Gastrocnemius medialis (tissue), 4 donors: ENCODE measurements at regions not wholly inside any gene's neighbourhood (a gene's known extent, or its start where the extent isn't known, plus 50 kb on each side); places are given as distances from the start of the nearest gene placed in this dataset.

ENCODE experiments used
- ATAC-seq, 2 donors: fragments of 150-250 bp; one replicate each; pipeline ENCODE4 v1.9.1; 2016
- DNase-seq, 2 donors: peaks; one replicate each; pipeline ENCODE4 v3.0.0-alpha.2; 2019
- H3K27ac ChIP-seq, 4 donors: fragments of 200-600 bp; sonication (generic); 1 replicate in 1 of 4; 2 replicates in 3 of 4; pipeline ENCODE4 v1.5.1; 2016 to 2018; ENCODE audit warnings: mild to moderate bottlenecking in 2 of 4, moderate library complexity in 1 of 4
- H3K27me3 ChIP-seq, 3 donors: fragments of 200-600 bp; sonication (generic) in 2 of 3; 1 replicate in 1 of 3; 2 replicates in 2 of 3; pipeline versions ENCODE4 v1.5.1 to v1.6.0; 2016 to 2019; ENCODE audit warnings: mild to moderate bottlenecking in 1 of 3, moderate library complexity in 1 of 3
- H3K36me3 ChIP-seq, 2 donors: fragments of 200-600 bp; sonication (generic) in 1 of 2; one replicate each; pipeline ENCODE4 v1.5.1; 2017 to 2018
- H3K4me1 ChIP-seq, 2 donors: fragments of 200-600 bp; sonication (generic) in 1 of 2; one replicate each; pipeline ENCODE4 v1.5.1; 2016 to 2017; ENCODE audit warnings: mild to moderate bottlenecking in 2 of 2
- H3K4me3 ChIP-seq, 4 donors: fragments of 200-600 bp; sonication (generic) in 3 of 4; 1 replicate in 1 of 4; 2 replicates in 3 of 4; pipeline ENCODE4 v1.5.1; 2016 to 2019; ENCODE audit warnings: mild to moderate bottlenecking in 2 of 4
- H3K9me3 ChIP-seq, 3 donors: fragments of 200-600 bp; sonication (generic) in 2 of 3; 1 replicate in 1 of 3; 2 replicates in 2 of 3; pipeline ENCODE4 v1.5.1; 2016 to 2019
- CTCF ChIP-seq, 5 experiments: fragments of 450-650 bp in 3 of 5; fragments of 200-600 bp in 2 of 5; sonication (generic) in 2 of 5; IDR thresholded peaks in 4 of 5; conservative IDR thresholded peaks in 1 of 5; 1 replicate in 4 of 5; 2 replicates in 1 of 5; pipeline ENCODE4 v1.5.1; 2016 to 2019; ENCODE audit warnings: antibody characterized with exemption in 5 of 5, mild to moderate bottlenecking in 3 of 5, moderate library complexity in 3 of 5
- POLR2A ChIP-seq, 2 donors: fragments of 450-650 bp; IDR thresholded peaks; one replicate each; pipeline ENCODE4 v1.6.1; 2017; ENCODE audit warnings: antibody characterized with exemption in 2 of 2, mild to moderate bottlenecking in 2 of 2, moderate library complexity in 2 of 2
- in situ Hi-C, 4 donors: fragments of 200-750 bp; cut with MboI; loops; one replicate each; pipeline versions ENCODE4 v1.15.0 to v1.8.0; 2017; ENCODE audit warnings: low sequenced_read_pairs in 4 of 4
- intact Hi-C: fragments of 100-400 bp; cut with DNase I; formaldehyde crosslinking; loops from one replicate; pipeline ENCODE4 v1.15.1; 2023; ENCODE audit warnings: low total_unique reads

DNA sequence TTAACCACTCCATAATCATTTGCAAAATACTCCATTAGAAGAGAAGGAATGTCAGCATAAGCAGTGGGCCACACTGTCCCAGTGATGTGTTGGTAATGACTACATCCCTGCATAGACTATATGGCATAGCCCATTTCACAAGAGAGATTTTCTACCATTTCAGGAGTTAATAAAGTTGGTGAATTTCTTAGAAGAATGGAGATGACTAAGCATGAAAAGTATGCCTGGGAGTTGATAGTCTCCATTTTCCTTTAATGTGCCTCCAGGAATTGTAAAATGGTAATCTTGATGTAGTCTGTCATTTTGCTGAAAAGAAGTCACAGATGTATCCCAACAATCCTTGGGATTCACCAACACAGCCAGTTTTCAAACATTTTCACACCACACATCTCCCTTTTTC is 608.8 kb upstream of the CHRM3 start:
- H3K4me1 ChIP-seq: no peaks in the 10 kb centered on the region
- H3K4me3 ChIP-seq: no peak overlapping the region
- no peak for TF ChIP-seq CTCF (IDR thresholded peaks at IDR 0.05 in 4 of 5, conservative IDR thresholded peaks at IDR 0.05 in 1 of 5)
- TF ChIP-seq POLR2A (IDR thresholded peaks at IDR 0.05): no peak
- ATAC-seq (no peak), DNase-seq (no peak)
- H3K27me3 ChIP-seq: no peaks in the 10 kb centered on the region
- in situ Hi-C loops: no loop called here
- no peaks in the 10 kb centered on the region for H3K36me3 ChIP-seq
- intact Hi-C loops: no loop called here
- no peak overlapping the region for H3K27ac ChIP-seq
- no peaks in the 10 kb centered on the region for H3K9me3 ChIP-seq

- Histone ChIP-seq H3K27me3 (no peaks in the 10 kb centered on the region), H3K4me1 (no peaks in the 10 kb centered on the region), H3K27ac (no peak overlapping the region), H3K36me3 (no peaks in the 10 kb centered on the region), H3K9me3 (no peaks in the 10 kb centered on the region), H3K4me3 (no peak overlapping the region)
- in situ Hi-C loops: no loop called here
- no peak for DNase-seq
- TF ChIP-seq POLR2A (IDR thresholded peaks at IDR 0.05) (no peak), CTCF (IDR thresholded peaks at IDR 0.05 in 4 of 5, conservative IDR thresholded peaks at IDR 0.05 in 1 of 5) (no peak)
- ATAC-seq: no peak
- intact Hi-C loops: no loop called here
Observed at GRCh38 chr1:238776126-238776525, 610.2 kb upstream of the CHRM3 start.

DNA sequence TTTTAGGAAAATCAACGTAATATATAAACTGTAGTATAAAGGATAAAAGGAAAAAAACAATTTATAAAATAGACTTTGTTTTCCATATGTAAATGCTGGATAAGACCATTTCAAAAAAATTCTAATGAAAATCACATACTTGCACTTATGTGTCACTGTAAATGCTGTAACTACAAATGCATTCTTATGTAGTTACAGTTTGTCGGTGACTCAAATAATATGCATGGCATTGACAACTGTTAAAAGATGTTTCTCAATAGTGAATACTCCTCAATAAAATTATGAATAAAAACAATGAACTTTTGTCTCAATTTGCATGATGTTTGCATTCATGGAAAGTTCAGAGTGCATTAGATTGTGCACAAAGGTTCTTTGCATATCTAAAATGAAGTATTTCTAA is 614.0 kb upstream of the CHRM3 start:
- no peak overlapping the region for H3K4me3 ChIP-seq
- ATAC-seq (no peak), DNase-seq (no peak)
- no peak for TF ChIP-seq CTCF (IDR thresholded peaks at IDR 0.05 in 4 of 5, conservative IDR thresholded peaks at IDR 0.05 in 1 of 5)
- no peak for TF ChIP-seq POLR2A (IDR thresholded peaks at IDR 0.05)
- in situ Hi-C loops (no loop called here), intact Hi-C loops (no loop called here)
- H3K4me1 ChIP-seq: no peaks in the 10 kb centered on the region
- no peaks in the 10 kb centered on the region for H3K9me3 ChIP-seq
- no peak overlapping the region for H3K27ac ChIP-seq
- H3K36me3 ChIP-seq: no peaks in the 10 kb centered on the region
- H3K27me3 ChIP-seq: no peaks in the 10 kb centered on the region

GRCh38 chr1:238767321-238767720 is 619.0 kb upstream of the CHRM3 start:
- Histone ChIP-seq H3K4me3 (no peak overlapping the region), H3K27ac (no peak overlapping the region), H3K9me3 (no peaks in the 10 kb centered on the region), H3K4me1 (no peaks in the 10 kb centered on the region), H3K36me3 (no peaks in the 10 kb centered on the region), H3K27me3 (no peaks in the 10 kb centered on the region)
- DNase-seq (no peak), ATAC-seq (no peak)
- in situ Hi-C loops: no loop called here
- intact Hi-C loops: no loop called here
- TF ChIP-seq CTCF (IDR thresholded peaks at IDR 0.05 in 4 of 5, conservative IDR thresholded peaks at IDR 0.05 in 1 of 5) (no peak), POLR2A (IDR thresholded peaks at IDR 0.05) (no peak)

- H3K27me3 ChIP-seq: no peaks in the 10 kb centered on the region
- no peak for TF ChIP-seq POLR2A (IDR thresholded peaks at IDR 0.05)
- no peak for TF ChIP-seq CTCF (IDR thresholded peaks at IDR 0.05 in 4 of 5, conservative IDR thresholded peaks at IDR 0.05 in 1 of 5)
- H3K4me1 ChIP-seq: no peaks in the 10 kb centered on the region
- H3K36me3 ChIP-seq: no peaks in the 10 kb centered on the region
- in situ Hi-C loops (no loop called here), intact Hi-C loops (no loop called here)
- no peaks in the 10 kb centered on the region for H3K9me3 ChIP-seq
- DNase-seq (no peak), ATAC-seq (no peak)
- no peak overlapping the region for H3K27ac ChIP-seq
- H3K4me3 ChIP-seq: no peak overlapping the region
Observed at GRCh38 chr1:238764779-238765178, 621.6 kb upstream of the CHRM3 start.
